ENCODE measurements at regions not wholly inside any gene's neighbourhood (a gene's known extent, or its start where the extent isn't known, plus 50 kb on each side); places are given as distances from the start of the nearest gene placed in this dataset.

DNA sequence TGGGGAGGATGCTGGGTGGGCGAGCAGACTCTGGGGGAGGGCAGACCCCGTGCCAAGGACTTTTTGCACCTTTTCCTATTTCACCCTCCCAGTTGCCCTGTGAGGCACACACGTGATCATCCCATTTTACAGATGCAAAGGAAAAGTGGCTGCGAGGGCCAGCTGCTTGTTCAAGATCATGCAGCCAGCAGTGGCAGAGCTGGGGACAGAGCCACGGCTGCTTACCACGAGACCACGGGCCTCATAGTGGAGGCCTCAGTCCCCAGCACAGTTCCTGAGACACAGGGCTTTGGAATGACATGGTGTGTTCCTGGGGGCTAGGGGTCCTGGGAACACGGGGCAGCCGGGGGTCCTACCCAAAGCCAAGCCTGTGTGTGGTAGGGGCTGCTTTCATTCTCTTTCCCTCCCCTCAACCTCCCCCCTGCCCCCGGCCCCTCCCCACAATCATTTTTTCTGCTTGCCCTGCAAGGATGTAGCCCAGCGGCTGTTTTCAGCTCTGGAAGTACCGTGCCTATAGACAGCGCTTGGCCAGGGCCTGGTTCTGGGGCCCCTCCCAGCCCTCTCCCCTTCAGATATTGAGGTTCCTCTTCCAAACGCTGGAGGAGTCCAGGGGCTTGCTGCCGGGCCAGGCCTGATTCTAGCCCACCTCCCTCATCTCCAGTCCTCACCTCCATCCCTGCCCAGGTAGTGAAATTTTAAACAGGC, 58.5 kb upstream of the IER5L start:
- no peak for DNase-seq (ENCODE audit: low read depth)
- H3K4me3 ChIP-seq (replicated peaks; ENCODE audit: low read depth, low read length): no peak overlapping the region
- TF ChIP-seq, protein P1, sequence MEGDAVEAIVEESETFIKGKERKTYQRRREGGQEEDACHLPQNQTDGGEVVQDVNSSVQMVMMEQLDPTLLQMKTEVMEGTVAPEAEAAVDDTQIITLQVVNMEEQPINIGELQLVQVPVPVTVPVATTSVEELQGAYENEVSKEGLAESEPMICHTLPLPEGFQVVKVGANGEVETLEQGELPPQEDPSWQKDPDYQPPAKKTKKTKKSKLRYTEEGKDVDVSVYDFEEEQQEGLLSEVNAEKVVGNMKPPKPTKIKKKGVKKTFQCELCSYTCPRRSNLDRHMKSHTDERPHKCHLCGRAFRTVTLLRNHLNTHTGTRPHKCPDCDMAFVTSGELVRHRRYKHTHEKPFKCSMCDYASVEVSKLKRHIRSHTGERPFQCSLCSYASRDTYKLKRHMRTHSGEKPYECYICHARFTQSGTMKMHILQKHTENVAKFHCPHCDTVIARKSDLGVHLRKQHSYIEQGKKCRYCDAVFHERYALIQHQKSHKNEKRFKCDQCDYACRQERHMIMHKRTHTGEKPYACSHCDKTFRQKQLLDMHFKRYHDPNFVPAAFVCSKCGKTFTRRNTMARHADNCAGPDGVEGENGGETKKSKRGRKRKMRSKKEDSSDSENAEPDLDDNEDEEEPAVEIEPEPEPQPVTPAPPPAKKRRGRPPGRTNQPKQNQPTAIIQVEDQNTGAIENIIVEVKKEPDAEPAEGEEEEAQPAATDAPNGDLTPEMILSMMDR (IDR thresholded peaks at IDR 0.05; ENCODE audit: low read length, missing control alignments): no peak

DNA sequence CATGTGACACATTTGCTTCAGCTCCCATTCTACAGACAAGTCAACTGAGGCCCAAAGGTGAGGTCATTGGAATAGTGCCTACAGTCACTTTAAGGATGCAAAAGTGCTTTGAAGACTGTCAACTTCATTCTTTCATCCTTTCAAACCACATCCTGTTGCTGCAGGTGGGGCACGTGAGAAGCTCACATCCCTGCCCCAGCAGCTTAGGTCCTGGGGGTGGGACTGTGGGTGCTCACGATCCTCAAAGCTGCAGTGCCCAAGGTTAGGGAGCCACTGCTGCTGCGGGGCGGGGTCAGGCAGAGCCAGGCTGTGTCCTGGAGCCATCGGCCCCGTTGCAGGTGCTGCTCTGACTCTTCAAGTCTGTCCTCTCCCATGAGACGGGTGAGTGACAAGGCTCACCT, 57.9 kb upstream of the IER5L start:
- DNase-seq (ENCODE audit: low read depth): no peak
- H3K4me3 ChIP-seq (replicated peaks; ENCODE audit: low read depth, low read length): no peak overlapping the region
- TF ChIP-seq, protein P1 (IDR thresholded peaks at IDR 0.05; ENCODE audit: low read length, missing control alignments): no peak

DNA sequence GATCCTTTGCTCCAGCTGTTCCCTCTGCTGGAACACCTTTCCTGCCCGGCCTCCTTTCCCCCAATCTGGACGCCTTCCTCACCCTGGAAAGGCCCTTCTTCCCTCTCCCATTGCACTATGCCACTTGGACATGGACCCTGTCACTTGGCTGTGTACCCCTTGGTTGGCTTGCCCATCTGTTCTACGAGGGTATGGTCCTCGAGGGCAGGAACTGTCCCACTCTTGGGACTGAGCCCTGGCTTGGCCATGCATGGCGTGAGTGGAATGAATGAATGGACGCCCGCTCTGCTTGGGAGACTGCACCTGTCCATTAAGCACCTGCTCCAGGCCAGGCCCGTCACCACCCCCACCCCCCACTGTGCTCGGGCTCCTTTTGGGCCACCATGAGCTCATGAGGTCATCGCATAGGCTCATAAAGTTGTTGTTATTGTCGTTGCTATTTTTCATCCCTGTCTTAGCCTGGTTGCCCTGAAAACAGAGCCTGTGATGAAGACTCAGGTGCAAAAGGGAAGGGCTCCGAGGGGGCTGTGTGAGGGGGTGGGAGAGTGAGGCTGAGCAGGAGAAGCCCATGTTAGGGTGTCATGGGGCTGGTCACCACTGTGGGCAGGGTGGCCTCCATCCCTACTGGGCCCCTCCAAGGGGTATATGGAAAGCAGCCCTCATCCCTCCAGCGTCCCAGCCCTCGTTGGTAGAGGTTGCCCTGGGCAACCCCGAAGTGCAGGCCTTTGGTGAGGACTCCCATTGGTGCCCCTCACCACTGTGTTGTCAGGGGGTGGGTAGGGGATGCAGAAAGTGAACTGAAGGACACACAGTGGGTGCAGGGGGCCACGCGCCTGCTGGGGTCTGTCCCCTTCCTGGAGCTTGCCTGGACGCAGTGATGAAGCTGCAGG, 57.2 kb upstream of the IER5L start:
- TF ChIP-seq, protein P1 (IDR thresholded peaks at IDR 0.05; ENCODE audit: low read length, missing control alignments): no peak
- DNase-seq (ENCODE audit: low read depth): no peak
- H3K4me3 ChIP-seq (replicated peaks; ENCODE audit: low read depth, low read length): no peak overlapping the region

DNA sequence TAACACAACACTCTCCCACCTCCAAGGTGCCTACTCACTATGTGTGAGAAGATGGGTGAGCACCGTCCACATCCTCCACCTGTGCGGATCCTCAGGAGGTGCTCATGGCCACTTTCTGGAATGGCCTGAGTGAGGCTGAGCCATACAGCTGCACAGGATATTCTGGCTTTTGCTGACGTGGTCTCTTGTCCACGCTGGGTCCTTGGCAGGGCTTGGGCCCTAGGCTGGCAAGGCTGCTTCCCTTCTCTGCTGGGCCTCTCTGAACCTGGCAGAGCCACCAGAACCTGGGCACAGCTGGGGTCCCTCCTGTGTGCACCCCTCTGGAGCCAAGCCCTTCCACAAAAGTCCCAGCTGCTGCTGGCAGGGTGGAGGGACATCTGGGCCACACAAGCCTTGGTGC, 56.4 kb upstream of the IER5L start:
- TF ChIP-seq, protein P1 (IDR thresholded peaks at IDR 0.05; ENCODE audit: low read length, missing control alignments): no peak
- DNase-seq (ENCODE audit: low read depth): no peak
- H3K4me3 ChIP-seq (replicated peaks; ENCODE audit: low read depth, low read length): no peak overlapping the region

DNA sequence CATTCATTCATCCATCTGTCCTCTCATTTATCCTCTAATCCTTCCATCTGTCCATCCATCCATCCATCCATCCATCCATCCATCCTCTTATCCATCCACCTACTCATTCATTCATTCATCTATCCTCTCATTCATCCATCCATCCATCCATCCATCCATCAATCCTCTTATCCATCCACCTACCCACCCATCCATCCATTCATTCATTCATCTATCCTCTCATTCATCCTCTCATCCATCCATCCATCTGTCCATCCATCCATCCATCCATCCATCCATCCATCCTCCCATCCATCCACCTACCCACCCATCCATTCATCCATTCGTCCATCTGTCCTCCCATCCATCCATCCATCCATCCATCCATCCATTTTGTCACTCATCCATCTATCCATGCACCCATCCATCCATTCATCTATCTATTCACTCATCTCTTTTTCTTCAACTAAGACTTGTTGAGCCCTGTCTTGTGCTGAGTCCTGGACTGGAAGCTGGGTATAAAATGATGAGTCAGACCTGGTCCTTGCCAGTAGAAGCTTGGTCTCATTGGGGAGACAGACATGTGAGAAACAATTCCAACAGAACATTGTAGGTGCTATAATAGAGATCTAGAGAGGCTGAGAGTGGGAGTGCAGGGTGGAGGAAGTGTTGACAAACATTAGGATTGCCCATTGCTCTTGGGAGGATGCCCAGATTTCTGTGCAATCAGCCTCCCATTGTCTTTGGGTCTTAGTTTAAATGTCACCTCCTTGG, 55.0 kb upstream of the IER5L start:
- DNase-seq (ENCODE audit: low read depth): peak; percentile 92
- H3K4me3 ChIP-seq (replicated peaks; ENCODE audit: low read depth, low read length): no peak overlapping the region
- TF ChIP-seq, protein P1 (IDR thresholded peaks at IDR 0.05; ENCODE audit: low read length, missing control alignments): no peak

DNA sequence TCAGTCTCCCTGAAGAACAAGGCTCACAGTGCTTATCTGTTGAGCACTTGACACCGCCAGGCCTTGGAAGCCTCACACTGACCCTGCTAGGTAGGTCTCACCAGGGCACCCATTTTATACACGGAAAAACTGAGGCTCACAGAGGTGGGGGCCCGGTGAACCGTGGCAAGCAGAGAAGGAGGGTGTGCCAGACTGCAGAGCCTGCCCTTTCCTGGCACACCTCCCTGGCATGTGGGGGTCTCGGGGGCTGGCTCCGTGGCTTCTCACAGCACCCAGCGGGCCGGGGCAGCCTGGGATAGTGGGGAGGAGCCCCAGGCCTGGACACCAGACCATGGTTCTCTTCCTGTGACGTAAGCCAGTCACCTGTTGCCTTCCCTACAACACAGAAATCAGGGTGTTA, 53.7 kb upstream of the IER5L start:
- DNase-seq (ENCODE audit: low read depth): no peak
- H3K4me3 ChIP-seq (replicated peaks; ENCODE audit: low read depth, low read length): no peak overlapping the region
- TF ChIP-seq, protein P1 (IDR thresholded peaks at IDR 0.05; ENCODE audit: low read length, missing control alignments): no peak
